GM21619 (cell line): ENCODE measurements at regions not wholly inside any gene's neighbourhood (a gene's known extent, or its start where the extent isn't known, plus 50 kb on each side); places are given as distances from the start of the nearest gene placed in this dataset.

Source experiments
- ATAC-seq: cut with Tn5 transposase; IDR thresholded peaks from one replicate; pipeline ENCODE4 v1.9.1; 2021; ENCODE audit not compliant: unreplicated experiment

DNA sequence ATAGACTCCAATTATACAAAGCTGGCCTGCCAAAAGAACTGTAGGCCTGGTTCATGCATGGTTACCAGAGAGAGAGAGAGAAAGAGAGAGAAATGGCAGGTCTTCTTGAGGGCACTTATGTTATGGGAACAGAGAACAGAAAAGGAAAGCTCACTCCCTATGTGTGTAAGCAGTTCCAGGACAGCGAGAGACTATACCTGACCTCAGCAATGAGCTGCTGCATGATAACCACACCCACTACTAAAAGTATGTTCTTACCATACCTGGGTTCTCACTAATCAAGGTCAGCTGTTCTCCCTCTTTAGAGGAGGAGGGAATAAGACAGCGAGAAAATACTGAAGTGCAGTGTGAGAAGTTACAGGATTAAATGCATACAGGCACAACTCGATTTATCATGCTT lies 583.3 kb downstream of the GBA3 start:
- no peak for ATAC-seq

GRCh38 chr4:23269566-23269965 lies 576.8 kb downstream of the GBA3 start:
- ATAC-seq, result no peak

DNA sequence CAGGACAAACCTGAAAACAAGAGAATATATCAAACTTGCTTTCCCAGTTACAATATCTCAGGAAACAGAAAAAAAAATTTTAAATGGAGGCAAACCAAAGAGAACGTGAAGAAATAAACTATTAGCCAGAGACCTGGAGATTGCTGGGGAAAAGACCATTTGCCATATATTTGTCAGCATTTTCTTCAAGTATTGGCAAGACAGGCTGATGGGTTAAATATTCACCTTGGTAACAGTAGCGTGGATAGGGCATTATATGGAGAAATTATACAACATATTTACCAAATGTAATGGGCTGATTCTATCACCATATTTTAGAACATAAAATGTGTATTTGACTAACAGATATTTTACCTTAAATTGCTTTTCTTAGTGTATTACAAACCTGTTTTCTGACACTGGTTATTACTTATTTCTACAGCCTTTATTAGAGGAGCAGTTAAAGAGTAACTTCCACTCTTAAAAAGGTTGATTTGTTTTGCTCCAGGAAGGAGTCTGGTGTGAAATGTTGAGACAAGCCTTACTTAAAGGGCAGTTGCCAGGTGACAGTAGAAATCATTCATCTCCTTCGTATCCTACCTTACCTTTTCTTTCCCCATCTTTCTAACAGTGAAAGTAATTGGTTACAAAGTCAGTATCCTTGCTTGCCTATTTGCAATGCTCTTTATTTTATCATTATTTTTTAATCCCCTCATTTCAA lies 575.5 kb downstream of the GBA3 start:
- no peak for ATAC-seq

DNA sequence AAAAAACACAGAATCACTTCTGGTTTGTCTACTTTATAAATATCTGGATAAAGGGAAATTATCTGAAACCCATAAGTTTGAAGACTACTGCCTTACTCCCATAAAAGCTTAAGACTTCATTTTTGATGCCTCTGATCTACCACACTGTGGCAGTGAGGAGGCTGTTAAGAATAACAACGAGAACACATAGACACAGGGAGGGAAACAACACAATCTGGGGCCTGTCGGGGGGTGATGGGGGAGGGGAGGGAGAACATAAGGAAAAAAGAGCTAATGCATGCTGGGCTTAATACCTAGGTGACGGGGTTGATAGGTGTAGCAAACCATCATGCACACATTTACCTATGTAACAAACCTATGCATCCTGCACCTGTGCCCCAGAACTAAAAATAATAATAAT lies 573.7 kb downstream of the GBA3 start:
- ATAC-seq, result no peak

DNA sequence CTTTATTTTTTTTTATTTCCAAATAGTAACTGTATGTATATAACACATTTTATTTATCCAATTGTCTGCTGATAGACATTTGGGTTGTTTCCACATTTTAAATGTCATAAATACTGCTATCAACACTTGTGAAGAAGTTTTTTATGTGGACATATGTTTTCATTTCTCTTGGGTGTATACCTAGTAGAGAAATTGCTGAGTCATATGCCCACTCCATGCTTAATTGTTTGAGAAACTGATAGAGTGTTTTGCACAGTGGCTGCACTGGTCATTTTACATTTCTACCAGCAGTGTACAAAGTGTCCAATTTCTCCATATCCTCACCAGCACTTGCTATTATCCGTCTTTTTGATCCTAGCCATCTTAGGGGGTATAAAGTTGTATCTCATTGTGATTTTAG lies 567.8 kb downstream of the GBA3 start:
- no peak for ATAC-seq

DNA sequence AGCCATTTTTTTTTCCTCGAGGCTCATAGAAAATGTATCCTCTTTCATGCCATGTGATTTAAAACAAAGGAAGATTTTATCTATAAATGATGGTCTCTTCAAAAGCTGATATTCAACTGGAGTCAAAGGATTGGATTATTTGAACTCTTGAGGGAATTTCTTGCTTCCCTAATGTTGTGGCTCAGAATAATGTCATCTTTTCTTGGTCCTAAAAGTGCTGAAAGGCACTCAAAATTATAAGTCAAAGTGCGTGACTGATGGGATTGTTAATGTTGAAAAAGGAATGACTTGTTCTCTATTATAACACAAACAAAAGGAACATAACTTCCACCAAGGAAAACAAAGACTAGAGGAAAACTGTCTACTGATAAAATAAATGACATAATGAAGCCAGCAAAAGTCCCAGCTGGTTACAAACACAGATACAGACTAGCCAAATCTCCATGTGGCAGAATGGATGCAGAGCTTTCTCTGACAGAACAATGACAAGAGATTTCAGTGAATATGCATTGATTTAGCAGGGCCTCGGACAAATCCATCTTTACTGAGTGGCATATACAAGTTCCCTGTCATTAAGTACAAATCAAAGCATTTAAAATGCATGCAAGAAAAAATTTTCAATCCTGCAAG lies 552.6 kb downstream of the GBA3 start:
- ATAC-seq, result no peak

- no peak for ATAC-seq
These were observed 550.2 kb downstream of the GBA3 start for GRCh38 chr4:23242962-23243361.

DNA sequence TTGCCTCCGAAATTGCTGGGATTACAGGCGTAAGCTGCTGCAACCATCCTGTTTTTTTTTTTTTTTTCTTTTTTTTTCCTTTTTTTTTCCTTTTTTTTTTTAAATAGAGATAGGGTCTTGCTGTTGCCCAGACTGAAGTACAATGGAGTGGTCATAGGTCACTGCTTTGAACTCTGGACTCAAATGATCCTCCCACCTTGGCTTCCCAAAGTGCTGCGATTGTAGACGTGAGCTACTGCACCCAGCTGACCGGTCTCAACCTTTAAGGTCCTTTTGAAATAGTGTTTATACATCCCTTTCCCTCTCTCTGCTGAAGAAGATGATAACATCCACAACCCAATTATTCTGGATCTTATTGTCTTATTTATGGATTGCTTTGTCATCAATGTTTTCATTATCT lies 548.7 kb downstream of the GBA3 start:
- no peak for ATAC-seq

- no peak for ATAC-seq
These were observed 546.1 kb downstream of the GBA3 start for GRCh38 chr4:23238848-23239247.

DNA sequence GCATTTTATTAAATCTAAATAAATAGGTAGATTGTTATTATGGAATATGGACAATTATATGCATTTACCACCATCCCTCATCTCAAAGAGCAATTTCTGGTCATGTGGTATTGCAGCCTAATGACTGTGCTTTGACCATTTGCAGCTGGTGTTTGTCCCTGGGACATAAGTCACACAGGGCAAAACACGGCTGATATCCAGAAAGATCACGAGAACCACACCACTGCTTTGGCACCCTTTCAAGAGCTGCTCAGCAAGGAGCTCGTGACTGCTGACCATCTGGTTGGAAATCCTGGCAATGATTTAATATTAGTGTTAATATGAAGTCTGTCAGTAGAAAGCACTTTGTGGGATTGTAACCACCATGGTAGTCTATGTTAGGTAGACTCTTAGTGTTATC lies 545.0 kb downstream of the GBA3 start:
- no peak for ATAC-seq

GRCh38 chr4:23235628-23236390 lies 543.1 kb downstream of the GBA3 start:
- ATAC-seq, result no peak

DNA sequence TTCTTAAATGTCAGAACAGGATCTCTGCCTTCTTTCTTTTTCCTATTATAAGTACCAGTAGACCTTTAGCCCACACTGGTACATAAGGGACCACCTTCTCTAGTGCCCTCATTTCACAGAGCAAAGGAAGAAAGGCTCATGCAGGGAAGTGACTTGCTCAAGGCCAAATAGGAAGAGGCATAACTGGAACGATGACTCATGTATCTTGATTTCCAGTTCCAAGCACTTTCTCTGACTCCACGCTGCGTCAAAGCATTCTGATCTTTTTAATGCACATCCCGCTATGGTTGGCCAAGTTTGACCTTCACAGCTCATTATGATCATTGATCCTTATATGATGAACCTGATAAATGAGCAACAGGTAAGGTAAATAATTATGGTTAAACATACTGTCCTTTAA lies 542.0 kb downstream of the GBA3 start:
- ATAC-seq, result no peak

- ATAC-seq, result no peak
These were observed 541.3 kb downstream of the GBA3 start for GRCh38 chr4:23234018-23234417.

DNA sequence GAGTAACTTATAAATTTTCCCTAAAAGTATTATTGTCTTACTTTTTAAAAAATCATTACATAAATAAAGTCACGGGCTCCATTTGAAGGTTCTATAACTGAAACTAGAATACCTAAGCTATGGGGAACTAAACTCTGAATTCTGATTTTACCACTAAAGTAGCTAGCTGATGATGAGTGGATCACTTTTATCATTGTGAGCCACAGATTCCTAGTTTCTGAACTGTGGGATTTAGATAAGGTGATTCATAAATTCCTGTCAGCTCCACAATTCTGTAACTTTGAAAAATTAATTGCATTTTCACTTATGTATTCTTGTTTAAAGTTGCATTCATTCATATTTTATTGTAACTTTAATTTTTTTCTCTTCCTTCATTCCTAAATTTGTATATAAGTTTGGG lies 540.9 kb downstream of the GBA3 start:
- ATAC-seq, result no peak

- ATAC-seq, result no peak
These were observed 540.2 kb downstream of the GBA3 start for GRCh38 chr4:23232987-23233386.

DNA sequence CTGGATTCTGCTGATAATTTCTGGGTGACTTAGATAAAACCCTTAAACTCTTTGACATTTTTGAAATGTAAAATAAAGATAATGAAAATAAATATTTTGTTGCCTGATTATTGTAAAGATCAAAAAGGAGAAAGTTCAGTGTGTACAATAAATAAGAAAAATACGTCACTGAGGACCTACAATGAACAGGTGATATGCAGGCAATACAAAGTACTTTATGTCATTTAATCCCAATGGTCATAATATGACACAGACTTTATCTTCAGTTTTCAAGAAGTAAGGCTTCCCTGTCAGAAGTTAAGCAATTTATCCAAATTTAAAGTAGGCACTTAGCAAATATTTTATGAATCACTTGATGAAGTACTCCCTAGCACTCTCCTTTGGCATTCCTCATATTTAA lies 532.8 kb downstream of the GBA3 start:
- ATAC-seq, result no peak

- no peak for ATAC-seq
These were observed 532.1 kb downstream of the GBA3 start for GRCh38 chr4:23224684-23225420.

DNA sequence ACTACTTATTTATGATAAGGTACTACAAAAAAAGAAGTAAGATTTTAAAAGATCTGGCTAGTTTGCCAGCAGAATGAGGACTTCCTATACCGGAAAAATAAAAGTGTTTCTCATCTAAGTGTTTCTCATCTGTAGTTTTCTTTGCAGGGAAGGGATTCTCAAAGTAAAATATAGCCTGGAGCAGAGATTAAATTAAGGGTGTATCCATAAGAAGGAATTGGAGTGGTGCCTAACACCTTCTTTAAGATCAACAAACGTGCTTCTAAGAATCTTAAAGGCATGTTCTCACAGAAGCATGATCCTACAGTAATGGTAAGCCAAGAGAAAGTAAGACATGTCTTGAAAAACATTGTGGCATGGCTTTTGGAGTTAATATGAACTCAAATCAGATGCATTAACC lies 528.2 kb downstream of the GBA3 start:
- ATAC-seq, result no peak

GRCh38 chr4:23219779-23220408 lies 527.2 kb downstream of the GBA3 start:
- ATAC-seq, result no peak

GRCh38 chr4:23213198-23213597 lies 520.5 kb downstream of the GBA3 start:
- no peak for ATAC-seq

DNA sequence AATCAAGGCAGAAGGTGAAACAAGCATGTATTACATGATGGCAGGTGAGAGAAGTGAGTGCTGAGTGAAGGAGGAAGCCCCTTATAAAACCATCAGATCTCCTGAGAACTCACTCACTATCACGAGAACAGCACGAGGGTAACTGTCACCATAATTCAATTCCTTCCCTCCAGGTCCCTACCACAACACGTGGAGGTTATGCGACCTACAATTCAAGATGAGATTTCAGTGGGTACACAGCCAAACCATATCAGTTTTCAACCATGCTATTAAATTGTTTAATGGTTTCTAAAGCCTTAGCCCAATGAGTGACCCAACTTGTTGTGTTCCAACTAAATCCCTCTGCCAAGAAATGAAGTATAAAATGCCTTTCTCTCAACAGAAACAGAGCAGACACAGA lies 519.8 kb downstream of the GBA3 start:
- ATAC-seq, result no peak
